Ishikawa (cell line): ENCODE measurements at regions not wholly inside any gene's neighbourhood (a gene's known extent, or its start where the extent isn't known, plus 50 kb on each side); places are given as distances from the start of the nearest gene placed in this dataset.

Experiments
- CEBPB ChIP-seq: IDR thresholded peaks from 2 replicates; pipeline ENCODE4 v1.6.1; 2012
- CREB1 ChIP-seq: IDR thresholded peaks from 2 replicates; pipeline ENCODE4 v1.6.1; 2012; ENCODE audit warnings: low read depth
- EGR1 ChIP-seq: IDR thresholded peaks from 2 replicates; pipeline ENCODE4 v1.6.1; 2012
- EP300 ChIP-seq: IDR thresholded peaks from 2 replicates; pipeline ENCODE4 v1.6.1; 2012; ENCODE audit warnings: borderline replicate concordance
- FOXM1 ChIP-seq: IDR thresholded peaks from 2 replicates; pipeline ENCODE4 v1.6.1; 2012; ENCODE audit warnings: low read depth, borderline replicate concordance
- MAX ChIP-seq: IDR thresholded peaks from 2 replicates; pipeline ENCODE4 v1.6.1; 2012
- NFIC ChIP-seq: IDR thresholded peaks from 2 replicates; pipeline ENCODE4 v1.6.1; 2012
- RAD21 ChIP-seq: IDR thresholded peaks from 2 replicates; pipeline ENCODE4 v1.6.1; 2012; ENCODE audit warnings: low read depth
- TAF1 ChIP-seq: IDR thresholded peaks from 2 replicates; pipeline ENCODE4 v1.6.1; 2012; ENCODE audit warnings: low read depth, mild to moderate bottlenecking
- TCF12 ChIP-seq: IDR thresholded peaks from 2 replicates; pipeline ENCODE4 v1.6.1; 2012; ENCODE audit warnings: low read depth
- TEAD4 ChIP-seq: IDR thresholded peaks from 2 replicates; pipeline ENCODE4 v1.6.1; 2012
- USF1 ChIP-seq: IDR thresholded peaks from 2 replicates; pipeline ENCODE4 v1.6.1; 2012
- YY1 ChIP-seq: IDR thresholded peaks from 2 replicates; pipeline ENCODE4 v1.6.1; 2012; ENCODE audit warnings: low read depth
- ZBTB7A ChIP-seq: IDR thresholded peaks from 2 replicates; pipeline ENCODE4 v1.6.1; 2012; ENCODE audit warnings: low read depth
- TF ChIP-seq, protein P1 (sequence below): IDR thresholded peaks from 2 replicates; pipeline ENCODE4 v1.6.1; 2012; ENCODE audit warnings: low read depth, mild to moderate bottlenecking

GRCh38 chr2:53129851-53130250 lies 637.8 kb upstream of the CHAC2 start:
- TF ChIP-seq CEBPB (0 out of 2 replicates have a peak, but pooled peaks have one; percentile 34), ZBTB7A (no peak)

DNA sequence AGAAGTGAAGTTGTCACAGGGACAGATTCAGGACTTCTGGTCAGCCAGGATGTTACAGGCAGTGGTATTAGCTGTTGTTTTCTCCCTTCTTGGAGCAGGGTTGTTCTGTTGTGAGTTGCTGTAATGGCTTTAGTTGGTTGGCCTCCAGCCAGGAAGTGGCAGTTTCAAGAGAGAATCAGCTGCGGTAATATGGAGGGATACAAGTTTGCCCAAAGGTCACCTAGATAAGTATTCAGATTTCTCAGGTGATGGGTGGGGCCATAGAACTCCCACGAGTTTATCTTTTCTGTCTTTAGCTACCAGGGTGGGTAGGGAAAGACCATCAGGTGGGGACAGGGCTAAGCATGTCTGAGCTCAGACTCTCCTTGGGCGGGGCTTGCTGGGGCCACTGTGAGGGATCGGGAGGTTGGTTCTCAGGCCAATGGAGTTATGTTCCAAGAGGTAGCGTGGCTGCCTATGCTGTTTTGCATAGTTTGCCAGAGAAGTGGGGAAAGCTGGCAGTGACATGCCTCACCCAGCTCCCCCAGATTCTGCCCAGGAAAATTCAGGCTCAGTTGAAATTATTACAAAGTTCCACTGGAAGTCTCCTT lies 640.4 kb upstream of the CHAC2 start:
- TF ChIP-seq YY1, result no peak
- no peak for TF ChIP-seq EGR1

- no peak for TF ChIP-seq ZBTB7A
- no peak for TF ChIP-seq YY1
- TF ChIP-seq TEAD4, result no peak
- TF ChIP-seq CREB1, result no peak
- no peak for TF ChIP-seq TCF12
- no peak for TF ChIP-seq NFIC
- TF ChIP-seq, protein P1, sequence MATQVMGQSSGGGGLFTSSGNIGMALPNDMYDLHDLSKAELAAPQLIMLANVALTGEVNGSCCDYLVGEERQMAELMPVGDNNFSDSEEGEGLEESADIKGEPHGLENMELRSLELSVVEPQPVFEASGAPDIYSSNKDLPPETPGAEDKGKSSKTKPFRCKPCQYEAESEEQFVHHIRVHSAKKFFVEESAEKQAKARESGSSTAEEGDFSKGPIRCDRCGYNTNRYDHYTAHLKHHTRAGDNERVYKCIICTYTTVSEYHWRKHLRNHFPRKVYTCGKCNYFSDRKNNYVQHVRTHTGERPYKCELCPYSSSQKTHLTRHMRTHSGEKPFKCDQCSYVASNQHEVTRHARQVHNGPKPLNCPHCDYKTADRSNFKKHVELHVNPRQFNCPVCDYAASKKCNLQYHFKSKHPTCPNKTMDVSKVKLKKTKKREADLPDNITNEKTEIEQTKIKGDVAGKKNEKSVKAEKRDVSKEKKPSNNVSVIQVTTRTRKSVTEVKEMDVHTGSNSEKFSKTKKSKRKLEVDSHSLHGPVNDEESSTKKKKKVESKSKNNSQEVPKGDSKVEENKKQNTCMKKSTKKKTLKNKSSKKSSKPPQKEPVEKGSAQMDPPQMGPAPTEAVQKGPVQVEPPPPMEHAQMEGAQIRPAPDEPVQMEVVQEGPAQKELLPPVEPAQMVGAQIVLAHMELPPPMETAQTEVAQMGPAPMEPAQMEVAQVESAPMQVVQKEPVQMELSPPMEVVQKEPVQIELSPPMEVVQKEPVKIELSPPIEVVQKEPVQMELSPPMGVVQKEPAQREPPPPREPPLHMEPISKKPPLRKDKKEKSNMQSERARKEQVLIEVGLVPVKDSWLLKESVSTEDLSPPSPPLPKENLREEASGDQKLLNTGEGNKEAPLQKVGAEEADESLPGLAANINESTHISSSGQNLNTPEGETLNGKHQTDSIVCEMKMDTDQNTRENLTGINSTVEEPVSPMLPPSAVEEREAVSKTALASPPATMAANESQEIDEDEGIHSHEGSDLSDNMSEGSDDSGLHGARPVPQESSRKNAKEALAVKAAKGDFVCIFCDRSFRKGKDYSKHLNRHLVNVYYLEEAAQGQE, result no peak
- TF ChIP-seq EP300, result no peak
Measured at GRCh38 chr2:53114991-53115390, 652.6 kb upstream of the CHAC2 start.

DNA sequence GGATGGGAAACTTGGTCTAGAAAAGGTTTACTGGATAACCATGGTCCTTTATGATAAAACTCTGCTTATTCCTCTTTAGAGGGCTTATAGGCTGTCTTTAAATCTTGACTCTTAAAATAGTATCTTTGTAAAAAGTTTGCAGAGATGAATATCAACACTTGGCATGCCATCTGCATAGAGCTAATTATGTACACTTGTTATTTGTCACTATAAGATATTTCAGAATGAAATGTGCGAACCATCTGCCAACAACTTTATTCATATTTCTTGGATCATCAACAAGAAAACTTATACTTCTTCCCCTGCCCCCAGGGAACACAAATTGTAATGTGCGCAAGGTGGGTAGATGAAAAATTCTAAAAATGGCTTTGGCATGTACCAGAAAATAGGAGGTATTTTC lies 653.0 kb upstream of the CHAC2 start:
- TF ChIP-seq USF1, result no peak
- TF ChIP-seq ZBTB7A, result no peak
- TF ChIP-seq EGR1, result no peak

DNA sequence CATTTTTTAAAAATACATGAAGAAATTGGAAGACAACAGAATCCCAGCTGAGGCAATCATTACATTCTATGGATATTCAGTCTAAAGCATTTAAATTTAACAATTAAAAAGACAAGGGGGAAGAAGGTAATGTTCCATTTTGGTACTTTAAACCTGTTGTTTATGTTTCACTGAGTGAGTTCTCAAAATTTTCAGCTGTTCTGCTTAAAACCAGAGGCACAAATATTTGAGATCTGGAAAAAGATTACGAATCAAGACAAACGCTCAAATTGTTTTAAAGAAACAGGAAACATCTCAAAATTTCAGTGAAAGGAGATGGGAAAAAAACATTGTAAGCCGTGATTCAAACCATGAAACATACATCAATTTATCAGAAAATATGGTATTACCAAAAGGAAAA lies 656.2 kb upstream of the CHAC2 start:
- TF ChIP-seq RAD21 (no peak), YY1 (no peak), FOXM1 (no peak), EGR1 (no peak), ZBTB7A (no peak), TAF1 (no peak), MAX (no peak), CEBPB (no peak), NFIC (no peak)

DNA sequence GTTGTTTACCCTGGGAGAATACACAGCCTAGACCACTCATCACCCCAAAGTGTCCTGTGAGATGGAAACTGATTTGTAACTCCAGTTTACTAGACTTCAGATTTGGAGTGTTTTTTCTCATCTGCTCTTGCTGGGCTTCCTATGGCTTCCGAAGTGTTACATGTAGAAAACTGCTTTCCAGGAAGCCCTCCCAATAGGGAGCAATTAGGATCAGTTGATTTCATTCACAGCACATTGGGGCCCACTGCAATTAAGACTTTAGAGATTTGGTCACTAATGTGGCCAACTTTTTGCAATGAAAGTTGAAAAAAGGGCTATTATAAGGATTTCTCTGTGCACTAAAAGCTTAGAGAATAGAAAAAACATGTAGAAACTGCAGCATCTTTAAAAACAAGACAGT lies 656.6 kb upstream of the CHAC2 start:
- no peak for TF ChIP-seq NFIC
- TF ChIP-seq RAD21, result no peak

DNA sequence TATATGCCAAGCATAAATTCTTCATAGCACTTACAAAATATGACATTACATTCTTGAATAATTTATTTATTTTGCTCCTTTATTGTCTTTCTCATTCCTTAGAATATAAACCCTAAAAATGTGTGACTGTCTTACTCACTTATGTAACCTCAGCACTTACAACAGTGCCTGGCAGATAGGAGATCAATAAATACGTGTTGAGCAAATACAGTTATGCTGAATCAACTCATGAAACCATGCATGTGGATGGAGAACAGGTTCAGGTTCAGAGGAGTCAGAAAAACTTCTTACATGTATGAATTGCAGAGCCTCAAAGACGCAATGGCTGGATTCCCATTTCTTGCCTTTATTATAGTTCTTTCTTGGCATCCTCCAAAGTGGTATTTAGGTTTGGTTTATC lies 659.4 kb upstream of the CHAC2 start:
- TF ChIP-seq TAF1 (no peak), YY1 (no peak), NFIC (no peak)

- peak; percentile 45 for TF ChIP-seq NFIC
- no peak for TF ChIP-seq YY1
- TF ChIP-seq CREB1, result no peak
- no peak for TF ChIP-seq TCF12
- peak; percentile 11; the same call in 1 of the 2 replicates for TF ChIP-seq RAD21
- TF ChIP-seq EGR1, result no peak
- TF ChIP-seq CEBPB, result peak; percentile 98
- TF ChIP-seq TEAD4, result peak; percentile 96
- no peak for TF ChIP-seq ZBTB7A
- 0 out of 2 replicates have a peak, but pooled peaks have one; percentile 59 for TF ChIP-seq FOXM1
- no peak for TF ChIP-seq TAF1
- TF ChIP-seq EP300, result peak; percentile 80; the same call in 1 of the 2 replicates
- no peak; the same call in 1 of the 2 replicates for TF ChIP-seq MAX
- no peak for TF ChIP-seq USF1
- TF ChIP-seq, protein P1, result no peak
Measured at GRCh38 chr2:53104263-53104662, 663.3 kb upstream of the CHAC2 start.
